ENCODE measurements at regions not wholly inside any gene's neighbourhood (a gene's known extent, or its start where the extent isn't known, plus 50 kb on each side); places are given as distances from the start of the nearest gene placed in this dataset.
"Not testable (repeated sequence)": the region's sequence is repeated elsewhere in the genome, so short reads cannot be mapped to it uniquely, and the experiment has no call there.

GRCh38 chr12:127140864-127141484, 1126.0 kb upstream of the TMEM132C start:
- not testable (repeated sequence) for TF ChIP-seq CTCF (IDR thresholded peaks at IDR 0.05 in 8 of 11, conservative IDR thresholded peaks at IDR 0.05 in 3 of 11); POLR2A (IDR thresholded peaks at IDR 0.05)
